Keratinocyte (primary cell): ENCODE measurements at regions not wholly inside any gene's neighbourhood (a gene's known extent, or its start where the extent isn't known, plus 50 kb on each side); places are given as distances from the start of the nearest gene placed in this dataset.

Experiments used
- CTCF ChIP-seq, 3 experiments: IDR thresholded peaks in 1 of 3; conservative IDR thresholded peaks in 1 of 3; optimal IDR thresholded peaks in 1 of 3; 2 replicates in 2 of 3; 3 replicates in 1 of 3; pipeline versions ENCODE3 to v1.5.1; 2011; ENCODE audit warnings: low read length in 3 of 3, mild to moderate bottlenecking in 3 of 3, moderate library complexity in 2 of 3, control low read depth in 1 of 3, inconsistent platforms in 1 of 3; ENCODE audit not compliant: insufficient read depth in 2 of 3; ENCODE audit errors: extremely low read depth in 1 of 3
- EZH2 ChIP-seq: IDR thresholded peaks from one replicate; pipeline ENCODE4 v1.6.1; 2012; ENCODE audit warnings: inconsistent platforms, mild to moderate bottlenecking, low read length, moderate library complexity

DNA sequence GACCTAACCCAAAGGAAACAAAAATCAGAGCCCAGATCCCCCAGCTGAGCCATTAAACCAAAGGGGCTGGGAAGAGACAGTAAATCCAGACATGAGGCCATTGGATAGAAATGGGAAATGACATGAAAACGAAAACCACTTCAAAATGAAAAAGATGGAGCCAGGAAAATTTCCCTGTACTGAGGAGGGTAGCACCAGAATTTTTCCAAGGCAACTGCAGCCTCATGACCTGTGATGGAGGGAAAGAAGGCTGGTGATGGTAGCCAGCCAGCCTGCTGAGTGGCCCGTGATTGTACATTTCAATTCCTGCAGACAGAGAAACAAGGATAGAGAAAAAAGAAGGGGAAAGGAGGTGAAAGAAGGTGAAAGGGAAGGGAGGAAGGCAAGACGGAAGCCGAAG, 268.4 kb upstream of the PLET1 start:
- TF ChIP-seq CTCF (optimal IDR thresholded peaks at IDR 0.05 in 1 of 3, IDR thresholded peaks at IDR 0.05 in 1 of 3, conservative IDR thresholded peaks at IDR 0.05 in 1 of 3; ENCODE audit: extremely low read depth in 1 of 3, insufficient read depth in 2 of 3, low read length in 3 of 3) (no peak), EZH2 (no peak)
